GM18511 (cell line): ENCODE measurements at regions not wholly inside any gene's neighbourhood (a gene's known extent, or its start where the extent isn't known, plus 50 kb on each side); places are given as distances from the start of the nearest gene placed in this dataset.

ENCODE experiments used
- ATAC-seq: cut with Tn5 transposase; IDR thresholded peaks from one replicate; pipeline ENCODE4 v1.9.1; 2021; ENCODE audit warnings: mild to moderate bottlenecking, moderate library complexity; ENCODE audit not compliant: unreplicated experiment

DNA sequence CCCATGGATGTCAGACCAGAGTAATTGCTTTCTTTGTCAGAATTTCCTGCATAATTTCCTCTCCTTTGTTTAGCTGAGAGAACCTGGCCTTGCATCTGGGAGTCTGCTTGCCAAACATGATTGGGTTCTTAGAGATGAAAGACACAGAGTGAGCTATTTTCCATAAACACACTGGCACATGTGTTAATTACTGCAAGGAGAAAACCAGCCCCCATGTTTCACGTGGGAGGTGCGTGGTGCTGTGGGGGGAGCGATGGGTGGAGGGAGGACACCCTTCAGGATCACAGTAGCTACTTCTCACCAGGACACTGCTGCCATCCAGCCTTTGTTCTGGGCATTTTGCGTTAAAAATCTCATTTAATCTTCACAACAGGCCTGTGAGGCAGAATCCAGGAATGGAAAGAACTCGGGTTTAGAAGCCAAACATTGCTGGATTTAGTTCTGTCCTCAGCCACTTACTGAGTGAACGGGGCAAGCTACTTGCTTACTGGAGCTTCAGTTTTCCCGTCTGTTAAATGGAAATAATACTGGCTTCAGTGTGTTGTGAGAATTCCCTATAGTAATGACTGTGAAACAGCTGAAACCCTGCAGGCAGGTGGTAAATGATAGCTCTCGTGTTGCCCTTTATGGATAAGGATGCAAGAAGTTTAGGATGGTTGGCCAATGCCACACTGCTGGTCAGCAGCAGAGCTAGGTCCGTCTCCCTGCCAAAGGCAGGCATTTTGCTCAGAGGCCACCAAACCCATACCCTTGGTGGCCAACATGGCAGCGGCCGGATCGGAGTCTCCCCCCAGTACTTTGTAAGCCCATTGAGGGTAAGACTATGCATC lies 100.1 kb upstream of the ASAP2 start:
- ATAC-seq: no peak

DNA sequence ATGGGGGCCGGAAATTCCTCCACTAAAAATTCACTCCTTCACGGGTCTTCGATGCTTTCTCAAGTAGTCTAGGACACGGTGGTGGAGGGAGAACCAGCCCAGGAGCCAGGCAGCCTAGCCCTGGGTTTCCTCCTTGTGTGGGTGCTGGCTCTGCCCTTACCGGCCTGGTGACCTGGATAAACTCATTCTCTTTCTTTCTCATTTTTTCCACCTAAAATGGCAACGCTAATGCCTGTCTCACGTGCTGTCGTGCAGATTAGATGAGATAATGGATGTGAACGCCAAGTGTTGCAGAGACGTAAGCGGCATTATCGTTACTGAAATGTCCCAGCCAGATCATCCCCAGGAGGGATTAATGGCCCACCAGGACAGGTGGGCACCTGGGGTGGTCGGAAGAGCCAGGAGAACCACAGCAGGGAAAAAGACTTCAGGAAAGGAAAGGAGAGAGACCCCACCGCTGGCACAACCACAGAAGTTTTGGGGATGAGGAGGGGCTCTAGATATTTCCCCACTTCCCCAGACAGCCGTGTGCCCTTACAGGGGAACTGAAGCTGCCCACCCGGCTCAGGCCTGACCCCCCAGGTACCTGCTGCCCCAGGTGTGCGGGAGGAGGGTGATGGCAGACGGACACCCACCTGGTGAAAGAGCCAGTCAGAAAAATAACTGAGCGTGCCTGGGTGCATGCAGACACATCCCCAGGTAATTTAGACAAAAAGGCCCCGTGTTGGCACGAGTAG lies 100.8 kb upstream of the ASAP2 start:
- ATAC-seq: no peak

DNA sequence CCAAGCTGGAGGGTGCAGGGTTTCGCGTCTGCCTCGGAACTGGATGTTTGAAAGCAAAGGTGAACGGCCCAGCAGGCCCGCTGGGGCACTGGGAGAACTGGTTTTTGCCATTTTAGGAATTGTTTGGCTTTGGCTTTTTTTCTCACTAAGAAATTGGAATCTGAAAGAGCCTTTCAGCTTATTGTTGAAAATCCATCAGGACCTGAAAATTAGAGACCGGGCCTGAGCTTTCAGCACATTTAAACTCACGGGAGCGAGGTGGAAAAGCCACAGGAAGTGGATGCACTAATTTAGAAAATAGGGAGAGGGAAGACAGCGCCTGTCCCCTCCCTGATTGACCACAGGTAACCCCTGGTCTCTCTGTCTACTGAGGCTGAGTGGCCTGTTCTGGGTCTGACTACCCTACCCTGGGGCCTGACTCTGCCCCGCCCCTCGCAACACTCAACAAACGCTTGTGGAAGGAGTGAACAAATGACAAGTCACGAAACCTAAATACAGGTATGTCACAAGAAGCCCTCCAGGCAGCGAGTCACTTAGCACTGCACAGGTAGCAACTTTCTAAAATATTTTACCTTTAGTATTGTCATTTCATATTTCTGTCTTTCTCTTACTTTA lies 100.3 kb upstream of the MBOAT2 start:
- ATAC-seq: no peak

DNA sequence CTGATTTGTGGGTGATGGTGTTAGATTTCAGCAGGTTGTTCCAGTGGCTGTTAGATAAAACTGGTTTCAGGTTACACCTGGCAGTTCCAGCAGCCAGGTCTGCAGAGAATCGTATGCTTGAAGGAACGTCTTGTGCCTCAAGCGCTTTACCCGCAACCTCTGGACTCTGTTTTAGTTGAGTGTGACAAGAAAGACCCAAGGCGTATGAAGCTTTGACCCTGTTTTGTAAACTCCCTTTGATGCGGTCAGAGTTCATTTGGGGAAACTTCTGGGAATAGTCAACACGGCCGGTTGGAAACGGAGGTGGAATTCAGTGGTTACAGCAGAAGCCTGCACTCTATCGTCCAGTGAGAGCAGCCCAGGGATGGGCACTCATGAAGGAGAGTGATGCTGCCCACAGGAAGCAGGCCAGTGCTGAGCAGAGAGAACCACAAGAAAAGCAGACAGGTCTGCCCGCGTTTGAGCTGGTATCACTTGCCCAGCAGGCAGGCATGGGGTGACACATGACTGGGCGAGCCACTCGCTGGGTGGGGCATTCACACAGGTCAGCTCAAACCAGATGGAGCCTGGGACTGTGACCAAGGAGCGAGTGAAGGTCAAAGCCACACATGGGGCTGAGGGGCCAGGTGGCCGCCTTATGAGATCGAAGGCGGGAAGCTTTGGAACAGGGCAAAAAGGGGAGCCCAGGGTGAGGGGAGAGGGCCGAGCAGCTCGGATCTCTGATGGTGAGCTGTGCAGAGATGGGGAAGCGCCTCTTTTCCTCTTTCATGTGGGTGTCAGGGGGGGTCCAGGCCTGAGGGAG lies 99.6 kb upstream of the MBOAT2 start:
- no peak for ATAC-seq

DNA sequence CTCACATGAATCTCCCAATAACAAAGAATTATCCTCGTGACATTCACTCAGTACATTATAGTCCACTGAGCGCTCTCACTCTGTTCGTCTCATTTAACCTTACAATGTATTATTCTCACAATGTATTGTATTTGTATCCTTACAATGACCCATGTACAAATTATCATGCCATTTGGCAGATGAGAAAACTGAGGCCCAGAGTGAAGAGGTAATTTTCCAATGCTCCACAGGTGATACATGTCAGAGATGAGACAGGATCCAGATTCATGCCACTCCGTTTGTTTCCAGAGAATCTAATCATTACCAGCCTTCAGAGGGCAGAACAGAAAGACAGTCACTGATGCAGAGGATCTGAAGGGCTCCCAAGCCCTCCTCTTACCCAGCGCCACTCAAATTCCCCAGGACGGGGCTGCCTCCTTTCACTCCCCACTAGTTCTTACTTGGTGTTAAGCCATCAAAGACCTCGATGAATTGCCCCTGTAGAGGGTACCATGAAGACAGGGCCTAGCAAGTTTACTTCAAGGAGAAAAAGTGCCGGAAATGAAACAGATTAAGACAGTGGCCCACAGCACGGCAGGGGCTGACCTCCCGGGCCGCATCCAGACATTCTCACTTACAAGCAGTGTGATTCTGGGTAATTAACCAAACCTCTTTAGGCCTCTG lies 98.4 kb upstream of the MBOAT2 start:
- no peak for ATAC-seq

DNA sequence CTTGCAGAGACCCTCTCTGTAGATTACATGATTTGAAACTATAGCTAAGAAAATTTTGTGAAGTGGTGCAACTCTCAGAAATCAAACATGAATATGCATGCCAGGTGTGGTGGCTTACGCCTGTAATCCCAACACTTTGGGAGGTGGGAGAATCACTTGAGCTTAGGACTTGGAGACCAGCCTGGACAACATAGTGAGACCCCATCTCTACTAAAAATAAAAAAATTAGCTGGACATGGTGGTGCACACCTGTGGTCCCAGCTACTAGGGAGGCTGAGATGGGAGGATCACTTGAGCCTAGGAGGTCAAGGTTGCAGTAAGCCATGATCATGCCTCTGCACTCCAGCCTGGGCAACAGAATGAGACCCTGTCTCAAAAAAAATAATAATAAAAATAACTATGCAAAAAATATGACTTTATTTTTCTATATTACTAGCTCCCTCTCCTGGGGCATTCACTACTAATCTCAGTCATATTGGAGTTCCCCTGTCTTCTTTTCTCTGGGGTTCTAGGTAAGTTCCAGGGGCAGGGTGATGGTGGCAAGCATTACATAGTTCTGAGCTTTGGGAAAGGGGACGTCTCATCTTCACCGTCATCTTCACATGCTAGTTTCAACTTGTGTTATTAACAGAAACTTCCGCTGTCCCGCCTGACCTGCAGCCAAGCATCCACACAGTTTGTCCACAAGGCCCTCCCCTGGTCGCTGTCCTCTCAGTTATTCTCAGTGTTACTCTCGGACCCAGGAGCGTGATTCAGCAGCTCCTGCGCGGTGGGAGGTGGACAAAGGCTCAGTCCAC lies 96.8 kb upstream of the MBOAT2 start:
- peak; percentile 51 for ATAC-seq

DNA sequence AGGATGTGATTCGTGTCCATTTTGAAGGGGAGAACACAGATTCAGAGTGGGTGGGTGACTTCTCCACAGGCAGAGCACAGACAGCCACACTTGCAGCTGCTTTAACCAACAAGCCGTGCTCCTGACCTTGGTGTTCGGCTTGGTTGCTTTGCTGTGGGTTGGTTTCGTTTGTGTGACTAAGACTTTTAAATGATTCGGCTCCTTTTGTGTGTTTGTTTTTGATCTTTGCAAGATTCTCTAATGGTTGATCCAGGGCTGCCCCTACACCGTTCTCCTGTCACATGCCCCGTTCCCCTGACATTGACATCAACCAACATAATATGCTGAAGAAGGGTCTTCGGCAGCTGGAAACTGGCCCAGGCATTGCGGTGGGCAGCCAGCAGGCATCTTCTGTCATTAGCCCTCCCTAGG lies 95.9 kb upstream of the MBOAT2 start:
- peak; percentile 47 for ATAC-seq

DNA sequence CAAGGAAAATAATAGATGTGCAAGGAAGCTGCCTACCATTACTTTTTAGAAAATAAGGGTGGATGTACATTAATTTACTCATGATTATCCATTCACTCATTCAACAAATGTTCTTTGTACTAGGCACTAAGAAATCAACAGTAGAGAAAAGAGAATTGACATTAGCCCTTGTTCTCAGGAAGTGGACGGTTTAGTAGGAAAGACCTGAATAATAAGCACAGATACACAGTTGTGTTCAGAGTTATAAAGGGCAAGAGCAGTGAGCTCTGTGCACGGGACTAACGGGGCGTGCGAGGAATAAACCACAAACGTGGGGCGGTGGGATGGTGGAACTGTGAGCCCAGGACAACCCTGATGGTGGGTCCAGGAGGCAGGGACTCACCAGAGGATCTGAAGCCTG lies 94.4 kb upstream of the MBOAT2 start:
- no peak for ATAC-seq

DNA sequence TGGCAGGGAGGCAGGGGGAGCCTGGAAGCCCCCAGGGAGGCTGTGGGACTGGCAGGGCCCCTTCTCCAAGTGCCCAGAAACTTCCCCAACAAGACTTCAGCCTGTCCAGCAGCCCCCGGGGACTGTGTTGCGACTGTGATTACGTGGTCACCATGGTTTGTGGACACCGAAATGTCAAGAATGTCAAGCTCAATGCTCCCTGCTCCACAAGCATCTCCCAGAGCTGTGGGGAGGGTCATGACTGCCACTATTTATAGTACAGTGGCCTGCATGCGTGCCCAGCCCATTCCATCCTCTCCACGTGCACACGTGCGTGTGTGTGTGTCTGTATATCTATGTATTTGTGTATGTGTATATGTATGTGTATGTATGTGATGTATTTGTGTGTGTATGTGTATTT lies 93.8 kb upstream of the MBOAT2 start:
- no peak for ATAC-seq

DNA sequence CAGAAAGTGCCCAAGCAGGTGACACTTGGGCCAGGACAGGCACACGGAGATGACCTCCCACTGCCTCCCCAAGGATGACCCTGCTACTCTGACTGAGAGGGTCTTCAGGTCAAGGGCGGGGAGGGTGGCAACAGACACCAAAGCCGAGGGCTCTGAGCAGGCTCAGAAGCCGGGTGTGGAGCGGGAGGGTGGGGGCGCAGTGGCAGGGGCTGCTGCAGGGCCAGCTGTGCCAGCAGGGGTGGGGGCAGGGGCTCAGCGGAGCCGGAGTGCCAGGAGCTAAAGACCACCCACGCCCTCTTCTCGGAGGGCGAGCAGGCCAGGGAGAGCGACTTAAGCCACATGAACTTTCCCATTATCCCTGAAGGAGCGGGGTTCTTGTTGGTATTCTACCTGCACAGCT lies 93.3 kb upstream of the MBOAT2 start:
- no peak for ATAC-seq

DNA sequence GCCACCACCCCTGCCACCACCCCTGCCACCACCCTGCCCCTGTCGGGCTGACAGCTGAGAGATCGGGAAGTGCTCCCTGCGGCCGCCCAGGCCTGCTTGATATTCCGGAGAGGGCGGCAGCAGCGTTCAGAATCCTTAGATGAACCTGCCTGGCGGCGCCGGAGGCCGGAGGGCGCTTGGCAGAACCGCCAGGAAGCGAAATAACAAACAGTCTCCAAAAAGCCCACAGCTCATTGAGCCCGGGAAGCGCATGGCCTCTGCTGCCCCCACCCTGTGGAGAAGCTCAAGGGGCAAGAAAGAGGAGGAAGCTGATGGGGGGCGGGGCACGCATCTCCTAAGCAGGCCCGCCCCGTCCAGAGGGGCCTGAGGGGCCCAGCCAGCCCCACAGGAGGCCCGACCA lies 92.2 kb upstream of the MBOAT2 start:
- ATAC-seq: no peak

DNA sequence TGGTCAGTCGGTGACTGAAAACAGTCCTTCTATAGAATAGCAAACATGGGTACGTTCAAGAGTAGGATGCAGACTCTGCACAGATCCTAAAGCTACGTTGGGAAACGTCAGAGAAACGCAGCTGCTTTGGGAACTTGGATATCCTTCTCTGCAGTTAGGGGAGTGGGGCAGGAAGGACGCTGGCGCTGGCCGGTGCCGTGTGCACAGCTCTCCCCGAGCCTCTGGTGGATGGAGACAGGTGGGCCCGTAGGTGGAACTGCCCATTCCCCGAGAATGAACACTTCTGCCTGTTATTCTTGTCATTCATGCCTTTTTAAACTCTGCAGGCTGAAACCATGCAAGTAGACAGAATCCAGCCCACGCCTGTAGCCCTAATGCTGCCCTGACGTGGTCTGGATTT lies 91.7 kb upstream of the MBOAT2 start:
- no peak for ATAC-seq

DNA sequence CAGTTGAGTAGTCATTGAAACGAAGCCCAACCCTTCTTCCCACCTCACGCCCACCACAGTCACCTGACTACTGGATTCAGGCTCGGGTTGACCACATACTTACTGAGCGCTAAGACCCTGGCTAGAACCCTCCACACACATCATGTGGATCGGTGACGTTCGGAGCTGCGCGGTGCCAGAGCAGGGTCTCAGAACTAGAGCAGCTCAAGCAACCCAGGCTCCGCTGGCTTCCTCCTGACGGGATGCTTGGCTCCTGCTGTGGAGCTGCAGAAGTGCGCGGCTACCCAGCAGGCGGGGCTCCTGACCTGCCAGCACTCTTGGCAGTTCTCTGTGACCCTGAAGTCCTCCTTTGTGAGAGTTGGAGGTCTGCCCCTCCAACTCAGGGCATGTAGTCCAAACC lies 90.6 kb upstream of the MBOAT2 start:
- ATAC-seq: no peak

DNA sequence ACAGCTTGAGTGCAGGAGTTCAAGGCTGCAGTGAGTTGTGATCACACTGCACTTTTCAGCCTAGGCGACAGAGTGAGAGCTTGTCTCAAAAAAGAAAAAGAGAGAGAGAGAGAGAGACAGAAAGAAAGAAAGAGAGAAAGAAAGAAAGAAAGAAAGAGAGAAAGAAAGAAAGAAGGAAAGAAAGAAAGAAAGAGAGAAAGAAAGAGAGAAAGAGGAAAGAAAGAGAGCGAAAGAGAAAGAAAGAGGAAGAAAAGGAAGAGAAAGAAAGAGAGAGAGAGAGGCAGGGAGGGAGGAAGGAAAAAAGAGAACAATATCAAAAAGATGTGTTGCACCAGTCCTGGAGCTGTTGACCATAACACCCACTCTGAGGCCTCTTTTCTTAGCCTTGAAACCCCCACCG lies 89.8 kb upstream of the MBOAT2 start:
- no peak for ATAC-seq

DNA sequence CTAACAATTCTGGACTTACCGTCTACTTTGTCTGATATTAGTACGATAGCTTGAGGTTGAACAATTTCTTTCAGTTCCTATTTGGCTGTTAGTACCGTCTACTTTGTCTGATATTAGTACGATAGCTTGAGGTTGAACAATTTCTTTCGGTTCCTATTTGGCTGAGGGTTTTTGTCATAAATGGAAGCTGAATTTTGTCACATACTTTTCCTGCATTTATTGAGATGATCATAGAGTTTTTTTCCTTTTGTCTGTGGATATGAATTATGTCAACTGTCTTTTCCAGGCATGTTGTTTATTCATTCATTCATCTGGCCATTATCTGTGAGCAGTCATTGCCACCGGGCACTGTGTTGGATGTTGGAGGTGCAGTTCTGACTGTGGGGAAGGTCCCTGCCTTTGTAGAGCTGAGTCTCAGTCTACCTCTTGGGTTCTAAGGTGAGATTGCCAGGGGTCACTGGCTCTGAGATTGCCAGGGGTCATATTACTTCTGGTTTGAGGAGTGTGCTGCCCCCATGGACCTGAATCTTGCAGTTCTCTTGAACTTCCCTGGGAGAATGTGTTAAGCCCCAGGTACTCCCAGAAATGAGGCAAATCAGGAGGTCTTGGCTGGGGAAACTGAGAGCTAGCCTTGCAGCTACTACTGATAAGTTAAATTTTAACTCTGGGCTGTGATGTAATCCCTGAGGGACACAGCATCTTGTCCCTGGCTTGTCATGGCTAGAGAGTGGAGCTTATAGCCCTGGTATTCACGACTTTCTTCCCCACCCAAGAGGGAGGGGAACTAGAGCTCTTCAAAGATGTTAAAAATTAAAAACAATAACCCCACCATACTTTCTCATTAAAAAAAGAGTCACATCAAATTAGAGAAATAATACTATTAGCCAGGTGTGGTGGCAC lies 89.1 kb upstream of the MBOAT2 start:
- peak; percentile 93 for ATAC-seq

DNA sequence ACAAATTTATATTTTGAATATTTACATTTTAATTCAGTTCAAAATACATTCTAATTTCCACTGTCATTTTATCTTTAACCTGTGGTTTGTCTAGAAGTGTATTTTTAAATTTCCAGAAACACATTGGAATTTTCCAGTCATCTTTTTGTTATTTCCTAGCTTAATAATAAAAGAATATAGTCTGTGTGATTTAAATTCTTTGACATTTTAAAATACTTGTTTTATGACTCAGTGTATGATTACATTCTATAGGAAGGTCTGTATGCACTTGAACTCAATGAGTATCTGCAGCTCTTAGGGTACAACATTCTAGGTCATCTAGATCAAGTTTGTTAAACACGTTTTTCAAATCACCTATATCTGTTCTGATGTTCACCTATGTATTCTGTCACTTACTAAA lies 88.3 kb upstream of the MBOAT2 start:
- ATAC-seq: peak; percentile 7

DNA sequence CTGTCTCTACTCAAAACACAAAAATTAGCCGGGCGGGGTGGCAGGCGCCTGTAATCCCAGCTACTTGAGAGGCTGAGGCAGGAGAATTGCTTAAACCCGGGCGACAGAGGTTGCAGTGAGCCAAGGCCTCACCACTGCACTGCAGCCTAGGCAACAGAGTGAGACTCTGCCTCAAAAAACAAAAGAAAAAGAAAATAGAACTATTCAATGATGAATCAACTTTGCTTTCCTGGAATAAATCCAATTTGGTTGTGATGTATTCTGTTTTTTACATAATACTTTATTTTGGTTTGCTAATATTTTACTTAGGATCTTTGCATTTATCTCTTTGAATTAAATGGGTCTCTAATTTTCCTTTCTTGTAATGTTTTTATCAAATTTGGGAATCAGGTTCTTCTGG lies 86.3 kb upstream of the MBOAT2 start:
- no peak for ATAC-seq

DNA sequence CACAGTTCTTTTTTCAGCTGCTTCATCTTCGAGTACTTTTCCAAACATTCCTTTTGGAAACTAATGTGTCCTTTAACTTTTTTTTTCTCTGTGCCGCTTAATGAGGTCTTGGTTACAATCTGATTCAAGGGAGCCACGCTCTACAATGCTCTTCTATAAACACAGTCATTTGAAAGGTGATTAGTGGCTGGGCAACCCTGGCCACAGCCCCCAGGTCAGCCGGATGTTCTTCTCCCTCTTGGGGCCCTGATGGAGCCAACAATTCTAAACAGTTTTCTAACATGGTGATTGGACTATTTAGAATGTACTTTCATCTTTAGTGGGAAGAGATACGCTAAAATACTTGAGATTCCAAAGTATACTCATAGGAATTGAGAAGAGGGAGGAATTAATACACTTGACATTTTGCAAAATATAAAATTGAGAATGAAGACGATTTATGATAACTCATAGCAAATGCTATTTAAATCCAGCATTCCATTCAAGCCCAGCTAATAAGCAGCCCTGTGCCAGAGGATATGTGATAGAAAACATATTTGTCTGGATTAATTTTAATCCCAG lies 83.7 kb upstream of the MBOAT2 start:
- no peak for ATAC-seq

DNA sequence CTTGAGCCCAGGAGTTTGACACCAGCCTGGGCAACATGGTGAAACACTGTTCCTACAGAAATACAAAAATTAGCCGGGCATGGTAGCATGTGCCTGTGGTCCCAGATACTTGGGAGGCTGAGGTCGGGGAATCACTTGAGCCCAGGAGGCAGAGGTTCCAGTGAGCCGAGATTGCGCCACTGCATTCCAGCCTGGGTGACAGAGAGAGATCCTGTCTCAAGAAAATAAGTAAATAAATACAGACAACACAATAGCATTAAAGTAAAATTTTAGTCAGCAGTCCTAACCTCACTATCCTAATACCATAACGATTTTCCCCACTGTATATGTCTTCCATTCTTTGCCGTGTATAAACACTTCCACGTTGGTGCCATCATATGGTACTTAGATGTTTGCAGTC lies 83.0 kb upstream of the MBOAT2 start:
- ATAC-seq: no peak
